RWPE2 (cell line): ENCODE measurements at regions not wholly inside any gene's neighbourhood (a gene's known extent, or its start where the extent isn't known, plus 50 kb on each side); places are given as distances from the start of the nearest gene placed in this dataset.
"Not testable (repeated sequence)": the region's sequence is repeated elsewhere in the genome, so short reads cannot be mapped to it uniquely, and the experiment has no call there.

Experiments used
- ATAC-seq: fragments of 200-7000 bp; cut with Tn5 transposase; 3 replicates; pipeline ENCODE4 v1.9.1; 2021; ENCODE audit warnings: low read depth
- DNase-seq: peaks from one replicate; pipeline ENCODE4 v3.0.0-alpha.2; 2020; ENCODE audit warnings: low spot score
- H3K27ac ChIP-seq: fragments of 450-650 bp; 2 replicates; pipeline ENCODE4 v1.5.1; 2017; ENCODE audit warnings: mild to moderate bottlenecking; ENCODE audit not compliant: poor library complexity, severe bottlenecking
- H3K27me3 ChIP-seq: fragments of 250-450 bp; sonication (Bioruptor Pico); 2 replicates; pipeline ENCODE4 v1.5.1; 2021; ENCODE audit warnings: mild to moderate bottlenecking, moderate library complexity; ENCODE audit not compliant: insufficient read depth, poor library complexity, severe bottlenecking
- H3K36me3 ChIP-seq: fragments of 250-450 bp; sonication (Bioruptor Pico); 2 replicates; pipeline ENCODE4 v1.5.1; 2020; ENCODE audit warnings: low read depth, mild to moderate bottlenecking, moderate library complexity
- H3K4me1 ChIP-seq: fragments of 250-450 bp; sonication (Bioruptor Pico); 2 replicates; pipeline ENCODE4 v1.5.1; 2021; ENCODE audit warnings: mild to moderate bottlenecking, moderate library complexity; ENCODE audit not compliant: insufficient read depth, poor library complexity, severe bottlenecking
- H3K4me3 ChIP-seq: fragments of 250-450 bp; sonication (Bioruptor Pico); 2 replicates; pipeline ENCODE4 v1.5.1; 2021; ENCODE audit warnings: mild to moderate bottlenecking, moderate library complexity; ENCODE audit not compliant: severe bottlenecking
- H3K9me3 ChIP-seq: fragments of 250-450 bp; sonication (Bioruptor Pico); 2 replicates; pipeline ENCODE4 v1.5.1; 2021; ENCODE audit warnings: mild to moderate bottlenecking, moderate library complexity; ENCODE audit not compliant: severe bottlenecking

DNA sequence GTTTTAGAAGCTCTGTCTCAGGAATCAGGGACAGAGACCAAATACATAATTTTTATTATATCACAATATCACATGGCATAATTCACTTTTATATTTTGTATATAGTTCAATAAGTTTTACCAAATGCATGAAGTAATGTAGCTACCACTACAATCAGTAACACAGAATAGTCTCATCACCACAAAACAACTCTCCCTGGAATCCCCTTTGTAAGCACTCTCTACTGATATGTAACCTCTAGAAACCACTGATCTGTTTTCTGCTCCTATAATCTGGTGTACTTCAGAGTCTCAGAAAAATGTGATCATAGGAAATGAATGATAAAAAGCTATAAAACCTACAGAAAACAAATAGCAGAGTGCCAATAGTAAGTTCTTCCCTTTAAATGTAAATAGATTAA lies 1465.9 kb downstream of the SPATA31A7 start:
- DNase-seq, H3K9me3 ChIP-seq, H3K27me3 ChIP-seq, H3K4me1 ChIP-seq, H3K4me3 ChIP-seq, ATAC-seq, H3K27ac ChIP-seq, H3K36me3 ChIP-seq: not testable (repeated sequence)

DNA sequence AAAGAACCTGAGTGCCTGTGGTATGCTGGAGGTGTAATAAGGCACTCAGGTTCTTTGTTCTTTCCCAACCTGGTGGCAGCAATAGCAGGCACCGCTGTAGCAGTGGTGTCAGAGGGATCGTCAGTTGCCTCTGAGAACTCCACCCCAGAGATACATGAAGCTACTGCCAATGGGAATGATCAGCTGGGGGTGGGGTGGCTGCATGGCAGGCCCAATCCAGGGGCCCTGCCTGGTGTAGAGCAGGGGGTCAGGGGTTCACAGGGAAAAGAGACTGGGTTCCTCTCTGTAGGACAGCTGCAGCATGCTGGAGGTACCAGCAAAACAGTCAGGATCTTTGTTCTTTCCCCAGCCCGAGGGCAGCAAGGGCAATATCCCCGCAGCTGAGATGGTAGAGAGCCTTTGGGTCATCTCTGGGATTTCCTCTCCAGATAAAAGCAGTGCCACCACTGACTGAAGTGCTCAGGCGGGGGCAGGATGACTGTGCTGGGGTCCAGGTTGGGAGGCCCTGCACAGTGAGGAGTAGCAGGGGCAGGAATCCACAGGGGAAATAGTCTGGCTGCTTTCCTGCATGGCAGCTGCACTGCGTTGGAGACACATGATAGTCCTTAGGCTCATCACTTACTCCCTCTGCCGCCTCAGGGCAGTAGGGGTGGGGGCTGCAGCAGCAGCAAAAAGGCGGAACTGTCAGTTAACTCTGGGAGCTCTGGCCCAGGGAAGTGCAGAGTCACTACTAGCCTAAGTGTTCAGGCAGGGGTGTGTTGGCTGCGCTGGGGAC lies 1473.1 kb downstream of the SPATA31A7 start:
- not testable (repeated sequence) for H3K9me3 ChIP-seq, H3K4me1 ChIP-seq

DNA sequence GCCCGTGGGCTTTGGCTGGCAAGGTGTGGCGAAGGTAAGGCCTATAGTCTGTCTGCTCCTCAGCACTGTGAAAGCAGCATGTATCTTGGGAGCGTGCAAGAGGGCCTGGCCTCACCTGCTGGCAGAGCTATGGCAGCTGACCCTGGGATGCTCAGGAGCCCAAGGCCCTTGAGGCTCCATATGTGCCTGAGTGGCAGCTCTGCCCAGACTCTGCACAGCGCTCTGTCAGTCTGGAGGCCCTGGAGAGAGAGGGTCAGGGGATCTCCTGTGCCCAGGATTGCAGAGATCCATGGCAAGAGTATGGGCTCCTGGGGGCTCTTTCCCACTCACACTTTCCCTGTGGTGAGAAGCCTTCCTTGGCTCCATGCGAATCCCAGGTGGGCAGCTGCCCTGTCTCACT lies 1473.7 kb downstream of the SPATA31A7 start:
- not testable (repeated sequence) for H3K4me1 ChIP-seq, DNase-seq, H3K36me3 ChIP-seq, H3K9me3 ChIP-seq, H3K27me3 ChIP-seq, H3K27ac ChIP-seq, ATAC-seq, H3K4me3 ChIP-seq

More for the DNA sequence above, 1473.1 kb downstream of the SPATA31A7 start:
- not testable (repeated sequence) for ATAC-seq, H3K4me3 ChIP-seq, DNase-seq, H3K27me3 ChIP-seq, H3K27ac ChIP-seq, H3K36me3 ChIP-seq

DNA sequence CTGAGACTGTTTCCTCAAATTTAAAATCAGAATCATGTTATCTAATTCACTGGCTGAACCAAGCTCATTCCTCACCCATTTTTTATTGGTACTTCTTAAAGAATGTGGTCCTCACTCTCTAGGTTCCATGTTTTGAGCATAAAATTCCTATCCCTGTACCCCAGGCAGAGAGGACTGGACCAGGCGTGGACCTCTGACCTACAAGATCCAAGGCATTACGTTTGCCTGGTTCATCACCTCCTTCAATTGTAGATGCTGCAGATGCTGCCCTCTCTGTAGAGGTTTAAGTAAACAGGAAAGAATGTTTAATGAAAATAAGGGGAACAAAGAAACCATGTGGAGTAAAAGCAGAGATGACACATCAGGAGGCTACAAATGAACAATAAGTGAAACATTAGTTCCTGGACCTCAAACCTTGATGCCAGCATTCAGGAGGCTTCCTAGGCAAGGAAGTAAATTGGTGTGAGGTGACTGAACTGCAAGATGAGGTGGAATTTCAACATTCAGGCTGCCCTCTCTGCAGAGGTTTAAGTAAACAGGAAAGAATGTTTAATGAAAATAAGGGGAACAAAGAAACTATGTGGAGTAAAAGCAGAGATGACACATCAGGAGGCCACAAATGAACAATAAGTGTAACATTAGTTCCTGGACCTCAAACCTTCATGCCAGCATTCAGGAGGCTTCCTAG lies 1477.4 kb downstream of the SPATA31A7 start:
- DNase-seq, H3K27me3 ChIP-seq, H3K36me3 ChIP-seq, H3K27ac ChIP-seq, H3K4me1 ChIP-seq, H3K4me3 ChIP-seq, H3K9me3 ChIP-seq: not testable (repeated sequence)
- ATAC-seq = peak; percentile 98

DNA sequence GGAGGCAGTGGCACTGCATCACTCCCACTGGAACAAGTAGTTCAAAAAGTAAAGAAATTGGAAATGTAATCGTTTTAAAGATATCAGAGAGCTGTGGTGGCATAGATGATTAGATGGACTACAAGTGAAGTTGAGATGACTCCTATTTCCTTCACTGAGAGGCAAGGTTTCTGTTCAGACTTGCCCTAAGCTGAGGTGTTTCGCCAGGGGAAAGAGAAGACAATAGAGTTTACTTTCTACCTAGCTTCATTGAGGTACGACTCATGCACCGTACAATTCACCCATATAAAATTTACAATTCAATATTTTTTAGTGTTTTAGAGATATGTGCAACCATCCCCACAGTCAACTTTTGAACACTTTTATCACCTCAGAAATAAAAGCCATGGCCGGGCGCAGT lies 1487.2 kb downstream of the SPATA31A7 start:
- not testable (repeated sequence) for H3K9me3 ChIP-seq, H3K36me3 ChIP-seq, H3K27ac ChIP-seq, H3K4me1 ChIP-seq, H3K27me3 ChIP-seq, H3K4me3 ChIP-seq, DNase-seq
- peak; percentile 95 for ATAC-seq

DNA sequence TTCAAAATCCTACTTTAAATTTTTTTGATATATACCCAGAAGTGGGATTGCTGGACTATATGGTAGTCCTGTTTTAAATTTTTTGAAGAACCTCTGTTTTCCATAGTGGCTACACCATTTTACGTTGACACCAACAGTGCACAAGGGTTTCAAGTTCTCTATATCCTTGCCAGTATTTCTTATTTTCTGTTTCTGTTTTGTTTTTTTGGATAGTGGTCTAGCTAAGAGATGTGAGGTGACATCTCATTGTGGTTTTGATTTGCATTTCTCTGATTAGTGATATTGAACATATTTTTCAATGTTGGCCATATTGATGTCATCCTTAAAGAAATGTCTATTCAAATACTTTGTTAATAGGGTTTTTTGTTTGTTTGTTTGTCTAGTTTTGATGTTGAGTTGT lies 1488.5 kb downstream of the SPATA31A7 start:
- ATAC-seq, H3K4me1 ChIP-seq: not testable (repeated sequence)

DNA sequence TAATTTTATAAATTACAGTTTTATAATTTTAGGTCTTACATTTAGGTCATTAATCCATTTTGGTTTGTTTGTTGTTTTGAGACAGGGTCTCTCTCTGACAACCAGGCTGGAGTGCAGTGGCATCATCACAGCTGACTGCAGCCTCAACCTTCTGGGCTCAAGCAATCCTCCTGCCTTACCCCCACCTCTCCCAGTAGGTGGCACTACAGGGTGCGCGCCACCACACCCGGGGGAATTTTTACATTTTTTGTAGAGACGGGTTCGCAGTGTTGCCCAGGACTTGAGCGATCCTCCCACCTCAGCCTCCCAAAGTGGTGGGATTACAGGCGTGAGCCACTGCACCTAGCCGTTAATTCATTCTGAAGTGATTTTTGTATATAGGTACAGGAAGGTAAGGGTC lies 1489.2 kb downstream of the SPATA31A7 start:
- not testable (repeated sequence) for ATAC-seq, H3K27ac ChIP-seq, H3K4me1 ChIP-seq, H3K4me3 ChIP-seq, H3K36me3 ChIP-seq, DNase-seq, H3K27me3 ChIP-seq, H3K9me3 ChIP-seq

More for the DNA sequence above, 1488.5 kb downstream of the SPATA31A7 start:
- not testable (repeated sequence) for DNase-seq, H3K27ac ChIP-seq, H3K36me3 ChIP-seq, H3K4me3 ChIP-seq, H3K27me3 ChIP-seq, H3K9me3 ChIP-seq

DNA sequence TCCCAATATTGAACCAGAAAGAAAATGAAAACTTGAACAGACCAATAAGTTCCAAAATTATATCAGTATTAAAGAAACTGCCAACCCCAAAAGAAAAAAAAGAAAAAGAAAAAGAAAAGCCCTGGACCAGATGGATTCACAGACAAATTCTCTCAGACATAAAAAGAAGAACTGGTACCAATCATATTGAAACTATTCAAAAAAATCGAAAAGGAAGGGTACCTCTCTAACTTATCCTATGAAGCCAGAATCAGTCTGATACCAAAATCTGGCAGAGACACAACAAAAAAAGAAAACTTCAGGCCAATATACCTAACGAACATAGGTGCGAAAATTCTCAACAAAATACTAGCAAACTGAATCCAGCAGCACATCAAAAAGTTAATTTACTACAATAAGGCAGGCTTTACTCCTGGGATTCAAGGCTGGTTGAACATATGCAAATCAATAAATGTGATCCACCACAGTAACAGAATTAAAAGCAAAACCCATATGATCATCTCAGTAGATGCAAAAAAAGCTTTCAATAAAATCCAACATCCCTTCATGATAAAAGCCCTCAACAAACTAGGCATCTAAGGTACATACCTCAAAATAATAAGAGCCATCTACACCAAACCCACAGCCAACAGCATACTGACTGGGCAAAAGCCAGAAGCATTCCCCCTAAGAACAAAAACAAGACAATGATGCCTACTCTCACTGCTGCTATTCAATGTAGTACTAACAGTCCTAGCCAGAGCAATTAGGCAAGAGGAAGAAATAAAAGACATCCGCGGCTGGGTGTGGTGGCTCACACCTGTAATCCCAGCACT lies 1495.2 kb downstream of the SPATA31A7 start:
- not testable (repeated sequence) for H3K27ac ChIP-seq, H3K36me3 ChIP-seq, DNase-seq, H3K9me3 ChIP-seq, ATAC-seq, H3K4me1 ChIP-seq, H3K27me3 ChIP-seq, H3K4me3 ChIP-seq

DNA sequence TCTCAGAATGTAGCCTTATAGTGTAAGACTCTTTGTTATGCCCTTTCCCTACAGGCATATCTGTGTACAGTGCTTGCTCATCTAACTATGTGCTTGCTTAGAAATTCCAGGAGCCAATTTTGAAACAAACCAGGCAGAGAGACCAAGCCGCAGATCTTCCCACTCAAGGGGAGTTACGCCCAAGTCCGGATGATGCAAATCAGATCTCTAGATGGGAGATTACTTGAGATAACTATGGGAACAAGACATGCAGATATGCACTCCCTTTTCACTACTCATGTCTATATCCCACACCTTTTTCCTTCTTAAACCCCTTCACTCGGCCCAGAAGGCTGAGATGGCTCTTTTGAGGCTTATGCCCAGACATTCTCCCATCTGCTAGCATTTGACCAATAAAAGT lies 1496.5 kb downstream of the SPATA31A7 start:
- not testable (repeated sequence) for DNase-seq, H3K27me3 ChIP-seq, H3K4me3 ChIP-seq, H3K4me1 ChIP-seq, H3K27ac ChIP-seq, H3K9me3 ChIP-seq, ATAC-seq, H3K36me3 ChIP-seq

DNA sequence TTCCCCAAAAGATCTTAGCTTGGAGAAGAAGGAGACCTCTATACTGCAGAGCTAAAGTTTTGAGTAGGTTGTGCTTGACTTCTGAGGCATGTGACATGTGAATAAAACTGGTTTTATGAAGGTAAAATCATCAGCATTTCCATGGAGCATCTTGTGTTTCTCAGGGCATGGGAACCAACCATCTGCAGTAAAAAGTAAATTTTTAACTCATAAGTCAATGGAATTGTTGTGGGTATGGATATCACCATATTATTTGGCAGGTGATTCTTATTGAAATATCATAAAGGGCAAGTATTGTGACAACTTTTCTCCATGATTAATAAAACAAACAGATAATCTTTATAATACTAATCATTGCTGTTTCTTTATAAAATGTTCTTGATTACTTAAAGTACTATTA lies 1503.2 kb downstream of the SPATA31A7 start:
- H3K27ac ChIP-seq, ATAC-seq, DNase-seq, H3K9me3 ChIP-seq, H3K36me3 ChIP-seq, H3K27me3 ChIP-seq, H3K4me1 ChIP-seq, H3K4me3 ChIP-seq: not testable (repeated sequence)

DNA sequence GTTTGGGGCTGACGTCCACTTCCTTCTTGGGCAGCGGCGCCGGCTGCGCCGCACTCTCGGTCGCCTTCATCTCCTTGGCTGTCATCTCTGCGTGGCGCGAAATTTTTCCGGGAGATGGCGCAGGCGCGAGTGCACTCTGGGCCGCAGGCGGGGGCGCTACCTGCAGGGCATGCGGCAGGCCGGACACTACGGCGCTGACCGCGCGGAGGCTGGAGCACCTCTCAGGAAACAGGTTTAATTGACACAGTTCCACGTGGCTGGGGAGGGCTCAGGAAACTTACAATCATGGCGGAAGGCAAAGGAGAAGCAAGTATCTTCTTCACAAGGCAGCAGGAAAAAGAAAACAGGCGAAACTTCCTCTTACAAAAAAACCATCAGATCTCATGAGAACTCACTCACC lies 1521.5 kb downstream of the SPATA31A7 start:
- H3K27me3 ChIP-seq = not testable (repeated sequence)

More for the DNA sequence above, 1521.5 kb downstream of the SPATA31A7 start:
- ATAC-seq, H3K9me3 ChIP-seq, H3K4me1 ChIP-seq, DNase-seq, H3K27ac ChIP-seq, H3K36me3 ChIP-seq, H3K4me3 ChIP-seq: not testable (repeated sequence)
